ENCODE measurements at regions not wholly inside any gene's neighbourhood (a gene's known extent, or its start where the extent isn't known, plus 50 kb on each side); places are given as distances from the start of the nearest gene placed in this dataset.

DNA sequence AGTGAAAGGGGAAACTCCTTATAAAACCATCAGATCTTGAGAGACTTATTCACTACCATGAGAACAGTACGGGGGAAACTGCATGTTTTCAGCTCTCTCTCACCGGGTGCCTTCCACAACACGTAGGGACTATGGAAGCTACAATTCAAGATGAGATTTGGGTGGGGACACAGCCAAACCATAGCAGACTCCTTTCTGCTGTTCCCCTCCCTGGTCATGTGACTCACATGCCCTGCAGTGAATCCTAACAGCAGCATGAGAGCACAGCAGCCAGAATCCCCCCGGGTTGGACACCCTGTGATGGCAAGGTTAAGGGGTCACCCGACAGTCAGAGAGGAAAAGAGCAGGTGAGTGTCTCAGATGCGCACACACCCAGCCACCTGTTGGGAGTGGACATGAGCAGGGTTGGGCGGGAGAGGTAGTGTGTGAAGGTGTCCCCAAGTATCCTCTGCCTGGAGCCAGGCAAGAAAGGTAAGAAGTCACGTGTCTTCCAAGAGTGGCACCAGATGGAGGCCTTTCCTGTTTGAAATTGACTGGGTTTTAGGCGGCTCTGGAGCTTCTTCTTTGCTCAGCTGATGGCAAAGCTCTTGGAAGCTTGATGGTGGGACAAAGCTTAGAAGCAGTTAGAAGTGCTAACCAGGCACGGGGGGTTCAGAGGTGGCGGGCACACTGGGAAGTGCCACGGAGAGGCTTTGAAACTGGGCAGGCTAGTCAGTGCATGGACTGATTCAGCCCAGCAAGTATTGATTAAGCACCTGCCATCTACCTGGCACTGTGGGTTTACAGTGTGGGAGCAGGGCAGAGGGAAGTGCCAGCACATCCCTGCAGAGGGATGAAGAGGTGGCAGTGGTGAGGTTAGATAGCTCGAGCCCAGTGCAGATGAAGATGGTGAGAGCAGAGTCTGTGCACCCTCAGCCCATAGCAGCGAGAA, 68.7 kb downstream of the RHOB start:
- no peak for TF ChIP-seq FOXM1 (IDR thresholded peaks at IDR 0.05; ENCODE audit: borderline replicate concordance, low read depth)
- no peak for TF ChIP-seq CREB1 (IDR thresholded peaks at IDR 0.05; ENCODE audit: low read depth)
- TF ChIP-seq EP300 (IDR thresholded peaks at IDR 0.05; ENCODE audit: borderline replicate concordance): no peak
- no peak for TF ChIP-seq TCF12 (IDR thresholded peaks at IDR 0.05; ENCODE audit: low read depth)
- TF ChIP-seq EGR1 (IDR thresholded peaks at IDR 0.05): no peak
- TF ChIP-seq NFIC (IDR thresholded peaks at IDR 0.05): no peak
- TF ChIP-seq YY1 (IDR thresholded peaks at IDR 0.05; ENCODE audit: low read depth): no peak
- no peak for TF ChIP-seq CEBPB (IDR thresholded peaks at IDR 0.05)
- TF ChIP-seq TEAD4 (IDR thresholded peaks at IDR 0.05): no peak
- TF ChIP-seq, protein P1, sequence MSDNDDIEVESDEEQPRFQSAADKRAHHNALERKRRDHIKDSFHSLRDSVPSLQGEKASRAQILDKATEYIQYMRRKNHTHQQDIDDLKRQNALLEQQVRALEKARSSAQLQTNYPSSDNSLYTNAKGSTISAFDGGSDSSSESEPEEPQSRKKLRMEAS (IDR thresholded peaks at IDR 0.05): no peak
- TF ChIP-seq, protein P2, sequence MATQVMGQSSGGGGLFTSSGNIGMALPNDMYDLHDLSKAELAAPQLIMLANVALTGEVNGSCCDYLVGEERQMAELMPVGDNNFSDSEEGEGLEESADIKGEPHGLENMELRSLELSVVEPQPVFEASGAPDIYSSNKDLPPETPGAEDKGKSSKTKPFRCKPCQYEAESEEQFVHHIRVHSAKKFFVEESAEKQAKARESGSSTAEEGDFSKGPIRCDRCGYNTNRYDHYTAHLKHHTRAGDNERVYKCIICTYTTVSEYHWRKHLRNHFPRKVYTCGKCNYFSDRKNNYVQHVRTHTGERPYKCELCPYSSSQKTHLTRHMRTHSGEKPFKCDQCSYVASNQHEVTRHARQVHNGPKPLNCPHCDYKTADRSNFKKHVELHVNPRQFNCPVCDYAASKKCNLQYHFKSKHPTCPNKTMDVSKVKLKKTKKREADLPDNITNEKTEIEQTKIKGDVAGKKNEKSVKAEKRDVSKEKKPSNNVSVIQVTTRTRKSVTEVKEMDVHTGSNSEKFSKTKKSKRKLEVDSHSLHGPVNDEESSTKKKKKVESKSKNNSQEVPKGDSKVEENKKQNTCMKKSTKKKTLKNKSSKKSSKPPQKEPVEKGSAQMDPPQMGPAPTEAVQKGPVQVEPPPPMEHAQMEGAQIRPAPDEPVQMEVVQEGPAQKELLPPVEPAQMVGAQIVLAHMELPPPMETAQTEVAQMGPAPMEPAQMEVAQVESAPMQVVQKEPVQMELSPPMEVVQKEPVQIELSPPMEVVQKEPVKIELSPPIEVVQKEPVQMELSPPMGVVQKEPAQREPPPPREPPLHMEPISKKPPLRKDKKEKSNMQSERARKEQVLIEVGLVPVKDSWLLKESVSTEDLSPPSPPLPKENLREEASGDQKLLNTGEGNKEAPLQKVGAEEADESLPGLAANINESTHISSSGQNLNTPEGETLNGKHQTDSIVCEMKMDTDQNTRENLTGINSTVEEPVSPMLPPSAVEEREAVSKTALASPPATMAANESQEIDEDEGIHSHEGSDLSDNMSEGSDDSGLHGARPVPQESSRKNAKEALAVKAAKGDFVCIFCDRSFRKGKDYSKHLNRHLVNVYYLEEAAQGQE (IDR thresholded peaks at IDR 0.05; ENCODE audit: low read depth): no peak
- TF ChIP-seq, protein P3, sequence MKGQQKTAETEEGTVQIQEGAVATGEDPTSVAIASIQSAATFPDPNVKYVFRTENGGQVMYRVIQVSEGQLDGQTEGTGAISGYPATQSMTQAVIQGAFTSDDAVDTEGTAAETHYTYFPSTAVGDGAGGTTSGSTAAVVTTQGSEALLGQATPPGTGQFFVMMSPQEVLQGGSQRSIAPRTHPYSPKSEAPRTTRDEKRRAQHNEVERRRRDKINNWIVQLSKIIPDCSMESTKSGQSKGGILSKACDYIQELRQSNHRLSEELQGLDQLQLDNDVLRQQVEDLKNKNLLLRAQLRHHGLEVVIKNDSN (IDR thresholded peaks at IDR 0.05): peak; percentile 17; the same call in 1 of the 2 replicates
